DND-41 (cell line): ENCODE measurements at regions not wholly inside any gene's neighbourhood (a gene's known extent, or its start where the extent isn't known, plus 50 kb on each side); places are given as distances from the start of the nearest gene placed in this dataset.

ENCODE experiments used
- ATAC-seq: fragments of 200-7000 bp; cut with Tn5 transposase; 3 replicates; pipeline ENCODE4 v1.9.1; 2021; ENCODE audit warnings: low read depth; ENCODE audit not compliant: insufficient read depth
- DNase-seq: peaks from one replicate; pipeline ENCODE4 v3.0.0-alpha.2; 2020
- H2AFZ ChIP-seq: 2 replicates; pipeline ENCODE4 v1.6.0; 2012; ENCODE audit warnings: low read depth, low read length
- H3K27ac ChIP-seq: 2 replicates; pipeline ENCODE4 v1.5.1; 2012; ENCODE audit warnings: low read length, inconsistent platforms
- H3K27me3 ChIP-seq: fragments of 200-600 bp; sonication (generic); 2 replicates; pipeline ENCODE4 v1.6.0; 2012; ENCODE audit warnings: low read length, mild to moderate bottlenecking, inconsistent platforms; ENCODE audit not compliant: insufficient read depth, poor library complexity
- H3K36me3 ChIP-seq: 2 replicates; pipeline ENCODE4 v1.5.1; 2012; ENCODE audit warnings: low read length, inconsistent platforms; ENCODE audit not compliant: insufficient read depth
- H3K4me1 ChIP-seq: 2 replicates; pipeline ENCODE4 v1.5.1; 2012; ENCODE audit warnings: mild to moderate bottlenecking, low read length; ENCODE audit not compliant: insufficient read depth
- H3K4me2 ChIP-seq: 2 replicates; pipeline ENCODE4 v1.6.0; 2012; ENCODE audit warnings: mild to moderate bottlenecking, moderate library complexity, low read length, inconsistent platforms; ENCODE audit not compliant: insufficient read depth
- H3K4me3 ChIP-seq, 2 experiments: fragments of 200-600 bp in 1 of 2; shearing (Covaris generic) in 1 of 2; 2 replicates each; pipeline ENCODE4 v1.5.1; 2012 to 2016; ENCODE audit warnings: inconsistent platforms in 2 of 2, low read length in 2 of 2, mild to moderate bottlenecking in 2 of 2, low read depth in 1 of 2, moderate library complexity in 1 of 2
- H3K79me2 ChIP-seq: 2 replicates; pipeline ENCODE4 v1.6.0; 2012; ENCODE audit warnings: low read length, inconsistent platforms; ENCODE audit not compliant: insufficient read depth
- H3K9ac ChIP-seq: 2 replicates; pipeline ENCODE4 v1.6.0; 2012; ENCODE audit warnings: low read depth, mild to moderate bottlenecking, inconsistent platforms, low read length, moderate library complexity
- H3K9me3 ChIP-seq: 2 replicates; pipeline ENCODE4 v1.5.1; 2012; ENCODE audit warnings: low read length, moderate library complexity, mild to moderate bottlenecking, inconsistent platforms; ENCODE audit not compliant: insufficient read depth, severe bottlenecking
- H4K20me1 ChIP-seq: 2 replicates; pipeline ENCODE4 v1.6.0; 2012; ENCODE audit warnings: low read length; ENCODE audit not compliant: insufficient read depth
- CTCF ChIP-seq: IDR thresholded peaks from 2 replicates; pipeline ENCODE4 v1.5.1; 2012; ENCODE audit warnings: borderline replicate concordance, low read length, moderate library complexity, mild to moderate bottlenecking; ENCODE audit not compliant: poor library complexity, severe bottlenecking; ENCODE audit errors: extremely low read depth
- EZH2 ChIP-seq: IDR thresholded peaks from 3 replicates; pipeline ENCODE4 v1.6.1; 2012; ENCODE audit warnings: borderline replicate concordance, low read depth, mild to moderate bottlenecking, moderate library complexity, low read length, inconsistent platforms; ENCODE audit not compliant: severe bottlenecking

GRCh38 chr10:107790271-107790670, 625.8 kb upstream of the SORCS1 start:
- DNase-seq (no peak), ATAC-seq (no peak)
- no peak overlapping the region for H3K4me2 ChIP-seq
- H3K4me3 ChIP-seq: no peak overlapping the region
- no peak overlapping the region for H2AFZ ChIP-seq
- H3K9me3 ChIP-seq: peaks cover 4% of the 10 kb centered on the region
- no peaks in the 10 kb centered on the region for H3K36me3 ChIP-seq
- no peaks in the 10 kb centered on the region for H3K4me1 ChIP-seq
- H3K9ac ChIP-seq: no peak overlapping the region
- H3K27ac ChIP-seq: no peak overlapping the region
- H3K79me2 ChIP-seq: no peaks in the 10 kb centered on the region
- TF ChIP-seq CTCF (no peak), EZH2 (no peak)
- H3K27me3 ChIP-seq: no peaks in the 10 kb centered on the region
- no peaks in the 10 kb centered on the region for H4K20me1 ChIP-seq

- no peaks in the 10 kb centered on the region for H4K20me1 ChIP-seq
- H3K4me1 ChIP-seq: no peaks in the 10 kb centered on the region
- no peak overlapping the region for H3K4me3 ChIP-seq
- H3K79me2 ChIP-seq: no peaks in the 10 kb centered on the region
- H3K36me3 ChIP-seq: no peaks in the 10 kb centered on the region
- H3K27ac ChIP-seq: no peak overlapping the region
- H3K9ac ChIP-seq: no peak overlapping the region
- H3K27me3 ChIP-seq: no peaks in the 10 kb centered on the region
- peaks cover 6% of the 10 kb centered on the region for H3K9me3 ChIP-seq
- DNase-seq (no peak), ATAC-seq (no peak)
- TF ChIP-seq EZH2: no peak
- no peak for TF ChIP-seq CTCF
- H3K4me2 ChIP-seq: no peak overlapping the region
- H2AFZ ChIP-seq: no peak overlapping the region
Measured at GRCh38 chr10:107771066-107771465, 606.6 kb upstream of the SORCS1 start.

- H3K9me3 ChIP-seq: peaks cover 6% of the 10 kb centered on the region
- H3K9ac ChIP-seq: no peak overlapping the region
- H3K27me3 ChIP-seq: no peaks in the 10 kb centered on the region
- no peaks in the 10 kb centered on the region for H4K20me1 ChIP-seq
- DNase-seq (no peak), ATAC-seq (no peak)
- no peaks in the 10 kb centered on the region for H3K4me1 ChIP-seq
- no peak overlapping the region for H3K4me3 ChIP-seq
- no peaks in the 10 kb centered on the region for H3K36me3 ChIP-seq
- H3K4me2 ChIP-seq: no peak overlapping the region
- TF ChIP-seq CTCF (no peak), EZH2 (no peak)
- H2AFZ ChIP-seq: no peak overlapping the region
- no peaks in the 10 kb centered on the region for H3K79me2 ChIP-seq
- H3K27ac ChIP-seq: no peak overlapping the region
Measured at GRCh38 chr10:107767185-107767584, 602.7 kb upstream of the SORCS1 start.

GRCh38 chr10:107754814-107755213, 590.3 kb upstream of the SORCS1 start:
- Histone ChIP-seq H3K36me3 (no peaks in the 10 kb centered on the region), H3K27me3 (no peaks in the 10 kb centered on the region), H3K4me1 (no peaks in the 10 kb centered on the region), H3K9ac (no peak overlapping the region), H3K4me2 (no peak overlapping the region), H3K4me3 (no peak overlapping the region), H3K9me3 (no peaks in the 10 kb centered on the region), H2AFZ (no peak overlapping the region), H3K79me2 (no peaks in the 10 kb centered on the region), H4K20me1 (no peaks in the 10 kb centered on the region), H3K27ac (no peak overlapping the region)
- no peak for ATAC-seq
- DNase-seq: no peak
- TF ChIP-seq CTCF (no peak), EZH2 (no peak)
